Keratinocyte (primary cell): ENCODE measurements at regions not wholly inside any gene's neighbourhood (a gene's known extent, or its start where the extent isn't known, plus 50 kb on each side); places are given as distances from the start of the nearest gene placed in this dataset.

ENCODE experiments used
- CTCF ChIP-seq, 3 experiments: IDR thresholded peaks in 1 of 3; conservative IDR thresholded peaks in 1 of 3; optimal IDR thresholded peaks in 1 of 3; 2 replicates in 2 of 3; 3 replicates in 1 of 3; pipeline versions ENCODE3 to v1.5.1; 2011; ENCODE audit warnings: low read length in 3 of 3, mild to moderate bottlenecking in 3 of 3, moderate library complexity in 2 of 3, control low read depth in 1 of 3, inconsistent platforms in 1 of 3; ENCODE audit not compliant: insufficient read depth in 2 of 3; ENCODE audit errors: extremely low read depth in 1 of 3
- EZH2 ChIP-seq: IDR thresholded peaks from one replicate; pipeline ENCODE4 v1.6.1; 2012; ENCODE audit warnings: inconsistent platforms, mild to moderate bottlenecking, low read length, moderate library complexity

GRCh38 chr11:60647087-60647486 is 52.3 kb upstream of the MS4A8 start:
- no peak for TF ChIP-seq CTCF (optimal IDR thresholded peaks at IDR 0.05 in 1 of 3, IDR thresholded peaks at IDR 0.05 in 1 of 3, conservative IDR thresholded peaks at IDR 0.05 in 1 of 3; ENCODE audit: extremely low read depth in 1 of 3, insufficient read depth in 2 of 3, low read length in 3 of 3)
- TF ChIP-seq EZH2, result no peak
